DMS 273 (cell line): ENCODE measurements at regions not wholly inside any gene's neighbourhood (a gene's known extent, or its start where the extent isn't known, plus 50 kb on each side); places are given as distances from the start of the nearest gene placed in this dataset.

Experiments
- DNase-seq: peaks from one replicate; lab custom pipeline; 2025; ENCODE audit not compliant: unreplicated experiment; lab: John Stamatoyannopoulos, UW

DNA sequence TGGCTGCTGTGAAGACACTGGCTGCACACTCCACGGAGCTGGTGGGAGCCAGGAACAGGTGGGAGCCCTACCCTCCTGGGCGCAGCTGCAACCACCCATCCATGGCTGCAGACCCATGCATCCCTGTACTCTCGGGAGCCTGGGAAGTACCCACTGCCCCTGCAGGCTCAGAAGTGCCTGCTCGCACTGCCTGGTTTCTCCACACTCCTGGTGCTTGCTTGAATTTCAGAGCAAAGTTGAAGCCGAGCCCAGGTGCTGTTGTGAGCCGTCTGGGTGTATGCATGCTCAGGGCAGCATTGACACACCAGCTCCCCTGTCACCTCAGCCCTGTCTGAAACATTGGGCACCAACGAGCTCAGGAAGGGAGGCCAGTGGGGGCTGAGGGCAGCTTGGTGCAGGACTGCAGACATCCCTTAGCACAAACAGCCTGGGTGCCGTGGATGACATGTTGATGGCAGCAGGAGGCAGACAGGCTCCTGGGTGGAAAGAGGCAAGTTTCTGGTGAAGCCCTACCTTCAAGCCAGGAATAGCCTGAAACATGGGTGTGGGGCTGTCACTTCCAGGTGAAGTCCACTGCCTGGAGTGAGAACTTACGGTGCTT is 585.9 kb downstream of the PCDH18 start:
- no peak for DNase-seq

DNA sequence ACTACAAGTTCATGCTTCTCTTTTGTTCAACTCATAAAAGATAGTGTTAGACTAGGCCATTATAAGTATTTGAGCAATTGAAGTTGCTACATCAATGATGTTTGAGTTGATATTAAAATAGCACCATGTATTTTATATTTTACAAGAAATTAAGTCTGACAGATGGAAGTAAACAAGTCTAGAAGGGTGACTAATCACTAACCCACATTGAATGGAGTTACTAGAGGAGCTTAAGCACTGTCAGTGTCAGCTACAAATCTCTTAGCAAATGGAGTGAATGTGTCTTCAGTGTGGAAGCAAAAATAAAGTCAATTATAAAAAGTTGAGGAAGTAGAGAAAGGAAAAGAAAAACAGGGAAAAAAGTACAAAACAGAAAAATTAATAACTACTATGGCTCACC is 592.5 kb downstream of the PCDH18 start:
- no peak for DNase-seq

DNA sequence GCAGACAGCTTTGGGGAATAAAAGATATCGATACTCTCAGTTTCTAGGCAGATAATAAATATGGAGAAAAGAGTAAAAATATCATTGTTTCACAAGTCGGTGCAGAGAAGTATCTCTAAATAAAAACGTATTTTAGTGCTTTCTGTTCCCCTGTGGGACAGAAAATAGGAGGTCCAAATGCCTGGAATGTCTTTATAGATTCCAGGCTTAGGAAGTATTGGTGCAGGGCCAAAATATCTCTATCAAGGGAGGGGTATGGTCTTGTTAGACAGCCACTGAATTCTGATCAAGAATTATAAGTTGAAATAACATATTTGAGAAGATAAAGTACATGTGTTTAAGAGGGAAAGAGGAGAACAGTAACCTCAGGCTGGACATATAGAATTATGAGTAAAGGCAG is 596.4 kb downstream of the PCDH18 start:
- DNase-seq: no peak

DNA sequence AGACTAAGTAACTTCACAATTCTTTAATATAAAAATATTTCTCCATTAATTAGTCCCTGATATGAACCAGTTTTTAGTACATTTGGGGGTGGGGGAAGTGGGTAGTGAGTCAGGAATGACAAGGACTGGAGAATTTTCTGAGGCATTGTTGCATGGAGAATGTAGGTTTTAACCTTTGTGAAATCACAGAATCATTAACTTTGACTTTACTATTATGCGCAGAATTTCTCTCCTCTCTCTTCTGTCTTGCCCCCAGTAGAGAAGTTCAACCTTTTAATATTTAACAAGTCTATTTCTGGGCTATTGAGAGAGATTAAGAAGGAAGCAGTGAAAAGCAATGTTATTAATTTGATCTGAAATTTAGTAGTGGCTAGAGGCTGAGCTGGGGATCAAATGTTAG is 597.0 kb downstream of the PCDH18 start:
- DNase-seq: no peak

DNA sequence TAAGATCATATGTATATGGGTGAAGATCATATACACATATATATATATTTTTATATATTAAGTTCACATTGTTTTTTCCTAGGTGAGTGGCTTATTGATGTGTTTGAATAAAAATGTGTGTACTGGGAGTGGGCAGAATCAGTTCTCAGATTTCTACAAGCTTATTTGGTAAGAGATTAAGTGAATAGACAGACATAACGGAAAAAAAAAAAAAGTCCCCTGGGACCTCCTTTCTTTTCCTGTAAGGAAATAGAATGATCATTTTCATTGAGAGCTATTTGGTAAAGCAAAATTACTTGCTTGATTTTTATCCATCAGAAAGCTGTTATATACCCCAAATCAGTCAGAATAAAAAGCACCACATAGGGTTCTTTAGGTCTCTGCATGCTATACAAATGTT is 597.7 kb downstream of the PCDH18 start:
- no peak for DNase-seq

DNA sequence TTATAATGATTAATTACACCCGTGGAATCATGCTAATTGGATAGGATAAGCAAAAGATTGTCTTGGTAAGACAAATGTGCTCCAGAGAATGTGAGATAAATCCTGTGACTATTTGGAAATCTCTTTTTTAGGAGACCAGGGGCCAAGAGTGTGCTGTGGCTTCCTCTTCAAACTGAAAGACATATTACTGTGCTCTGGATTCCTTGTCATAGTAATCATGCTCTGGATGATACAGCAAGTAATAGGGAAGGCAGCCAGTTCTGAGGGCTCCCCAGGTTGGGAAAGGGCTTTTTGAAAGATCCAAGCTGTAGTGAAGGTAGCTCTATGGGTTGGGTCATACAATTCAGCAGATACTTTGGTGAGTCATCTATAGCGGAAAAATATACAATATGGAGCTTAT is 600.5 kb downstream of the PCDH18 start:
- DNase-seq: no peak

DNA sequence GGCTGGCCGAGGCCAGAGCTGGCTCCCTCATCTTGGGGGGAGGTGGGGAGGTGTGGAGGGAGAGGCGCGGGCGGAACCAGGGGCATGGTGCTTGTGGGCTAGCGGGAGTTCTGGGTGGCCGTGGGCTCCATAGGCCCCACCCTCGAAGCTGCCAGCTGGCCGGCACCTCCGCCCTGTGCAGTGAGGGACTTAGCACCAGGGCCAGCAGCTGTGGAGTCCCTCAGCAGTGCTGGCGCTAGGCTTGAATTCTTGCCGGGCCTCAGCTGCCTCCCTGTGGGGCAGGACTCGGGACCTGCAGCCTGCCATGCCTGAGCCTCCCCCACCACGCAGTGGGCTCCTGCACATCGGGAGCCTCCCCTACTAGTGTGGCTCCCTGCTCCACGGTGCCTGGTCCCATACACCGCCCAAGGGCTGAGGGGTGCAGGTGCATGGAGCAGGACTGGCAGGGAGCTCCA is 603.3 kb downstream of the PCDH18 start:
- DNase-seq: no peak

DNA sequence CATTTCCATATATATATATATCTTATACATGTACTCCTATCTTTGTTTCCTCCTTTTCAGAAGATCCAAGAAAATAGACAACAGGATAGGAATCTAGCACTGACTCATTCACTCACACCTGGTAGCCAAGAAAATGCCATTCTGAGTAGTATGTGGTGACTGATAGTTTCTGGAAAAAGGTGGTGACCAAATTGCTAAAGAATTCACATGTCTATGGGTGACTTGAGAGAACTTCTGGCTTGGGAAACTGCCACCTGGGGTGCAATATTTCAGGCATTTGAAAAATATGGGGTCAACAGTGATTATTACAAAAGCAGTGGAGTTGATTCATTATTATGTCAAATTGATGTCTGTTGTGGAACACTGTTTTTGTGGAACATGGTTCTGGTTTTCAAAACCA is 605.1 kb downstream of the PCDH18 start:
- no peak for DNase-seq

DNA sequence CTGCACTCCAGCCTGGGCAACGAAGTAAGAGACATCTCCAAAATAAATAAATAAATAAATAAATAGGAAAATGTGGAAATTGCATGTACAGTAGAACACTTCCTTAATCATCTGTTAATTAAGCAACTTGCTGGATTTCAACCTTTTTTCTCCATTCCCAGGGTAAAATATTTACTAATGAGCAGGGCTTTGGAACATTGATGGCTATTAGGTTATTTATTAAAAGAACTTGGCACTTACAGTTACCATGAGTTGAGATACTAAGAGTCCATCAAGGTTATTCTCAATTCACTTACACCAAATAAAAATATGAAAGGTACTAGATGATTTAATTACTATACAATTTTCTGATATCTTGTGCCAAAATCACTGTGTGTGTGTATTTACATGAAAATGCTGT is 607.1 kb downstream of the PCDH18 start:
- no peak for DNase-seq

DNA sequence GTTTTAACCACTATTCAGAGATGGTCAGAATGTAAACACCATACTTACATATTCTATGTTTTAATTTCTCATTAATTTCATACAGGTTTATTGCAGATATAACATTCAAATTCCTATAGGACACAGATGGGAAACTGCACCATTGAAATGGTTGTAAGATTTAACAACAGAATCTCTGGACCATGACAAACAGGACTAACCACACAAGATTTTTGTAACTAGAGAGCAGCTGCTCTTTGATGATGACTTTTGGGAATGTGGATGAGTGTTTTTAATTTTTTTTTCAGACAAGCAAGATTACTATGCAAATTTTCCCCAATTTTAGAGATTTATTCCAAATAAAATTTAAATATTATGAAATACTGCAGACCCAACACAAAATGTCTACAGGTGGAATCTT is 610.2 kb downstream of the PCDH18 start:
- no peak for DNase-seq

DNA sequence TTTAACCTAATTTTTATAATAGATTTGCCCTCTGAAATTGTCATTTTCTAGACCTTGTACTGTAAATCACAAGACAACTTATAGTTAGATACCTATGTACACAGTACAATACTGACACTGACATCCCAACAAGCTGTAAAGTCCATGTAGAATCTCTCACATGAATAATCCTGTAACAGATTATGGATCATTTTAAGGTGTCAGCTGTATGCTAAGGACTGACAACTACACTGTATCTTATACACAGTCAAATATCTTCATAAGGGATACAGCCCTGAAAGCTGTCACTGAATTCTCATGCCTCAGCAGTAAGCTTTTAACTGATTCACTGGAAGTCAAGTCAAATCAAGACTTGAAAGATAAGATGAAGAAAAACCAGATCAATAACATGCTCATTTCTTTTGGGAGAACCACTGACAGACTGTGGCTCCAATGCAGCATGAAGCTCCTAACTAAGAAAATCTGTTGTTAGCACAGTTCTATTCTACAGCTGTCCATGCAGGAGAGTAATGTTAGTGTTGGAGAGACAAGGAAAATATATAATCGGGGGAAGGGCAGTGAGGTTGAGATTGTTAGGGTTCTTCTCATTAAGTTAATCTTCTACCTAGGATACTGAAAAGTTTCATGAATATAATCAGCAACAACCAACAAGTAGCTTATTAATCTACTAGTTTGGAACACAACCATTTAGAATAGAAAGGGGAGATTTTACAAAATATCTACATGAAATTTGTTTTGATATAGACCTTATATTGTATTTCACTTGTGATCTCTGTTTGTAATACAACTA is 612.0 kb downstream of the PCDH18 start:
- no peak for DNase-seq

DNA sequence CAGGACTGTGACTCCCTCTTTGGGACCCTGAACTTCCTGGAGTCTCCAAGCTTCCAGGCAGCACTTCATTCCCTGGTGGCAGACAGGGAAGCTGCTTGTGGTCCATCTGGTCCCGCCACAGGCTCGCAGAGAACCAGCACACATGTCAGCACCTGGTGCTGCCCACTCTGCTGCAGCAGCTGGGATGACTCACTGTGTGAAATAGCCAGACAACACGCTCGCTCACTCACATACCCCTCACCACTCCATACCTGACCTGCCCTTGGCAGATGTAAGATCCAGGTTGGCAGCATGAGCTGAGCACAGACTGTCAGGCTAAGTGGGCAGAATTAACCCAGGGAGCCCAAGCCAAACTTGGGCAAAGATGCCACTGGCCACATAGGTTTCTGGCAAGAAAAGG is 613.5 kb downstream of the PCDH18 start:
- DNase-seq: no peak

DNA sequence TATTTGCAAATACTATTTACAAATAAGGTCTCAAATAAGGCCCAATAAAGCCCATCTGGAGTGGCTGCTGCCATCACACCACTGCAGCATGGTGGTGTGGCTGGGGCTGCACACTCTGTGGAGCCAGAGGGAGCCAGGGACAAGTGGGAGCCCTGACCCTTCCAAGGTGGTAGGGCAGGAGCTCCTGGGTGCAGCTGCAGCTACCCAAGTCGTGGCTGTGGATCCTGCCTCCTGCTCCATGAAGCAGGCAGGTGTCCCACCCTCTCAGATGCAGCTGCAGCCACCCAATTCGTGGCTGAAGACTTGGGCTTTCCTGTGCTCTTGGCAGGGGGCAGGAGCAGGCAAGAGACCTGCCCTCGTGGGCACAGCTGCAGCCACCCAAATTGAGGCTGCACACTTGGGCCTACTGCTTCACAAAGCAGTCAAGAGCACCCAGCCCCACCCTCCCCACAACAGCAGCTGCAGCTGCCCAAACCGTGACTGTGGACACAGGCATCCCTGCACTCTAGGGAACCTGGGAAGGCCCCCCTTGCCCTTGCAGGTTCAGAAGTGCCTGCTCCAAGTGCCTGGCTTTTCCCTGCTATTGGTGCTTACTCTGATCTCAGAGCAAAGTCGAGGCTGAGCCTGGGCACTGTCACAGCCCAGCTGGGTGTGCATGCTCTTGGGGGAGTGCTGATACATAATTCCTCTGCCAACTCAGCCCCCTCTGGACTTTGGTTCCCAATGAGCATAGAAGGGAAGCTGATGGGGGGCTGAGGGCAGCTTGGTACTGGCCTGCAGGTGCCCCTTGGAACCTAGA is 614.8 kb downstream of the PCDH18 start:
- DNase-seq: no peak

DNA sequence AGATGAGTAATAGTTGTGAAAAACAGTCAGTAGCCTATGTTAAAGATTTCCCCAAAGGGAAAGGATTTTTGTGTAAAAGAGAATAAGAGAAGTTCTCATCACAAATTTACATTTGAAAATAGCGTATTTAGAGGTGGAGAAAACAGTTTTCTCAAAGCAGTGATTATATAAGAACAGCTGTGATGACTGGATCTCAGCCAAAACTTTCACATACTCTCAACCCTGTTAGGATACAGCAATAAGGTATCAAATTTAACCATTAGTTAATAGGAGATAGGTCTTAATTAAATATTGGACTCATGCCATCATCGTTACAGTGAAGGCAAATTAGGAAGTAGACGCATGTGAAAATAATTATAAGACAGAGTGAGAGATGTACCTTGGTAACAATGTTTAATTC is 622.7 kb downstream of the PCDH18 start:
- DNase-seq: peak; percentile 63

DNA sequence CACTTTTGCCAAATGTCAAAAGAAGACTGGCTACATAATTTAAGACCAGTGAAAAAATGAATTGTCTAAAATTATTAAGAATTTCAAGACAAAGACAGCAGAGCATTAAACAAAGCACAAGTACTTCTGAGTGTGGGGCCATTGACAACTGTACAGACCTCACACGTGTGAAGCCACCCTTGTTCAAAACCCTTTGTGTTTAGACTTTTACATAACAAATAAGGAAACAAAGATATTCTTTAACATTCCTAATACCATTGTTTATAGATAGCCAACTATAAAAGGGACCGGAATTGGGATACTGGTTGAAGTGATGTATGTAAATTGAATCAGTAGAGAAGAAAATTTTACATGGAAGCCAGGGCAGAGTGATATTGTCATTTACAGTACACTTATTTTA is 624.2 kb downstream of the PCDH18 start:
- DNase-seq: no peak

DNA sequence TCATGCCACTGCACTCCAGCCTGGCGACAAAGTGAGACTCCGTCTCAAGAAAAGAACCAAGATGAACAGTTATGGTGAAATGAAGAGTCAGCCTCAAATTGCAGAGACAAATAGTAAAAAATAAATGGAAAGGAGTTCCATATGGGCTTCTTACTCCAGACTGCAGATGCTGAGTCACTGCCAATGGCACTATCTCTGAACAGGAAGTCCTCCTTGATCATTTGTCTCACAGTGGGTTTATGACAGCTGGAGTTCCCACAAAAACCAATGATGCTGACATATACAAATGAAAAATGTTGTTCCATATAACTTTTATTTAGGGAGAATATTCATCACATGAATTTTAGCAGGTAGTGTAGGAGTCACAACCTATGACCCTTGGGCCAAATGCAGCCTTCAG is 631.6 kb downstream of the PCDH18 start:
- DNase-seq: no peak

DNA sequence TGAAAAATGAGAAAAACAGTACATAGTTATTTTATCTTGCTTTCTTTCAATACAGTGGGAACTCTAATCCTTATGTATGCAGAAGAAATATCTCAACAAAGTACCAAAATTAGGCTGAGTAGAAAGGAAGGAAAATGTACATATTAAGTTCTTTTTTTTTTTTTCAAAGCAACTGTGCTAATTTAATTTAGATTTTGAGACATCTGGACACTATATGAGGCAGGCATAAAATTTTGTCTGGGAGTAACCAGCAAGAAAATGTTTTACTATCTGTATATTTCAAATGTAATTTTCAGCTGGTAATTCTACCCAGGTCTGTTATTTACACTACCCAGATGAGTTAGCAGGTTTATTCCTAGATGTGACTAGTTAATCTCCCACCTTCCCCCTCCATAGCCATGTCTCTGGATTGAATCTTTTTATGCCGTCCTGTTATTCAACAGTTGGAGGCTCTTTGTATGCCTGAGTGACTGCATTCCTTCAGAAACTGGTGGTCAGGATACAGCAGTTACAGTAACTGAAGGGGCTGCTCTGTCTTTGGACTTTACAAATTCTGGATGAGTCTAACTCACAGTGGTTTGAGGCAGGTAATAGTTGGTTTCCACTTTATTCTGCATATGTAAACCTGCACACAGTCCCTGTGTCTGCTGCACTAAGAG is 633.6 kb downstream of the PCDH18 start:
- DNase-seq: no peak

DNA sequence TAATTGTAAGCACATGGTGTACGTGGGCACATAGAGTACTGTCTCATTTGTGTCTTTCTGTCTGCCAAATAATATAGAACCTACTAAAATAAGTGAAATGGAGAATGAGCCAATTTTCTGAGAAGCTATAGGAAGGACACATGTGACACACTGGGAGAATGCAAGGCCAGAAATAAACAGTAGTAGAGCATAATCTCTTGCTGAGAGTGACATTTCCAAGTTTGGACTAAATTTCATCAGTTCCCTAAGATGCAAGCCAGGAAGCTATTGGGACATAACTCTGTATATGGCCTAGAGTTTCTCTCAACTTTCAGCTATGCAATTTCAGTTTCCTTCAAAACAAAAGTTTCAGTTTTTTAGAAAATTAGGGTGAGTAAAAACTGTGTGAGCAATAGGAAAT is 638.7 kb downstream of the PCDH18 start:
- no peak for DNase-seq

DNA sequence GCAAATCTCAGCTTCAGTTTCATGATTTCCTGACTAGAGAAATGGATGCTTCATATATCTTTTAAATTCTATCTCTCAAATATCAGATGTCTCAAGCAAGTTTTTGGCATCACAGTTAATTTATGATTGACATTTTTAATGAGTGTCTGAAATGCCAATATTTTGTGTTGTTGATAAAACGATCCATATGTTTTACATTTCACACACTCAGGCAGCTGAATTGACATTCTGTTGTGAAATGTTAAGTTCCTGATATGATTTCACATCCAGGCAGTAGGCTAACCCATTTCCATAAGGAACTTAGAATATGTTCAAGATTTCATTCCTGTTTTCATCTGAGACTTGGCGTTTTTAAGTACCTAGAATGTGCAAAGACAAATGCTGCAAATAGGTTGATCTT is 650.6 kb downstream of the PCDH18 start:
- DNase-seq: no peak

DNA sequence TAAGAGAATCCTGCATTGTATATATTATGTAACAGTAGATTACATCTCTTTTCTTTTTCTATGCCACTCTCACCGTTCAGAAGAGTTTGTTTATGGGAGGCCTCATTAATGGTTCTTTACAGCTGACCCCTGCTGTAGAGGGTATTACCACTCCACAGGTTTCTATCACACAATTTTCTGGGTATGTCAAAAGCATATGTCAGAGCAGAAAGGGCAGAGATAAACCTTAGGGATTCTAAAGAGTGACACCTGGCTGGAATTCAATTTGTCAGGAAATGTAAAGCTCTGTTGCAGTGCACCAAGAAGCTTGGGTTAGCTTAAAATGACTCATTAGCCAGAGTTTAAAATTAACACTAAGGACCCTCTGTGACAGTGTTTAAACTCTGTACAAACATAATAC is 658.7 kb downstream of the PCDH18 start:
- DNase-seq: no peak

DNA sequence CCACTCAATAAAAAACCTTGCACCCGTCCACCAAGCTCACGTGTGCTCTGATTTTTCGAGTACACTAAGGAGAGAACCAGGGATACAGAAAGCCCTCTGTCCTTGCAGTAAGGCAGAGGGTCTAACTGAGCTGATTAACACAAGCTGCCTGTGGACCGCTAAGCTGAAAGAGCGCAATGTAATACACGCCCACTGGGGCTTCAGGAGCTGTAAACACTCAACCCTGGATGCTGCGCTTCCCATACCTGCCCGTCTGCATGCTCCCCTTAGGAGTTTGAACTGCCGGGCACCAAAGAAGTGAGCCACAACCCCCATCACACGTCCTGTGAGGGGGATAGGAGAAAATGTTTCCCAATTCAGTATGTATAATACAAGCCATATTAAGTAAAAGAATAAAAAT is 664.8 kb downstream of the PCDH18 start:
- DNase-seq: no peak

DNA sequence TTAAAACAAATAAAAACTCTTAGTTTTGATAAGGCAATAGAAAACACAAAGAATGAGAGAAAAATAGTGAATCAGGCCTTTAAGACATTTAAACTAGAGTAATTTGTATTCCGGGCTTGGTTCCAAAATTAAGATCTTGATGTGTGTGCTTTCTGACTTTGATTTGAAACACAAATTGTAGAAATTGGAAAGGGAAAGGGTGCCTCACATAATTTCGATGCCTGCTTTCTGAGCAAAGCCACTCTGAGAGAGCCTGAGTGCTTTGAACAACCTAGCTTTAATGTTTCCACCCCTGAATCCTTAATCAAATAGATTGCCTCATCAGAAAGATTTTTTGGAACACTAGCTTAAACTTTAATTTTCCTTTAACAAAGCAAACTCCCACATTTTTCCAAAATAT is 666.8 kb downstream of the PCDH18 start:
- DNase-seq: no peak
